HEK293 (cell line): ENCODE measurements at regions not wholly inside any gene's neighbourhood (a gene's known extent, or its start where the extent isn't known, plus 50 kb on each side); places are given as distances from the start of the nearest gene placed in this dataset.
A peak's percentile ranks its signal among the peaks of the same experiment; 100 is the strongest.

Experiments
- CTCF ChIA-PET: fragments of 350-600 bp; formaldehyde crosslinking; extraction: SDS; loops from one replicate; lab custom pipeline; 2021; ENCODE audit warnings: antibody characterized with exemption; lab: Yijun Ruan, JAX
- POLR2A ChIA-PET: fragments of 300-600 bp; formaldehyde crosslinking; extraction: SDS; loops from one replicate; lab custom pipeline; 2020; ENCODE audit warnings: antibody characterized with exemption, inconsistent platforms; lab: Yijun Ruan, JAX
- H3K27ac ChIP-seq: fragments of 200-500 bp; sonication (Bioruptor generic); 2 replicates; pipeline ENCODE4 v1.5.1; 2014; ENCODE audit warnings: low read depth, low read length, control low read depth, inconsistent platforms; ENCODE audit errors: extremely low read depth
- H3K36me3 ChIP-seq, 2 experiments: fragments of 200-500 bp in 1 of 2; sonication (Bioruptor generic) in 1 of 2; 1 replicate in 1 of 2; 2 replicates in 1 of 2; pipeline ENCODE4 v1.5.1; 2014 to 2017; ENCODE audit warnings: inconsistent platforms in 2 of 2, low read length in 2 of 2; ENCODE audit not compliant: control insufficient read depth in 2 of 2, insufficient read depth in 1 of 2
- H3K4me1 ChIP-seq: fragments of 200-500 bp; sonication (Bioruptor generic); 2 replicates; pipeline ENCODE4 v1.5.1; 2014; ENCODE audit warnings: mild to moderate bottlenecking, low read length, inconsistent platforms; ENCODE audit not compliant: control insufficient read depth, insufficient read depth
- H3K4me3 ChIP-seq: 2 replicates; pipeline ENCODE4 v1.5.1; 2011; ENCODE audit warnings: low read depth, mild to moderate bottlenecking, control low read depth, low read length, moderate library complexity
- H3K9me3 ChIP-seq: fragments of 200-500 bp; sonication (Bioruptor generic); 2 replicates; pipeline ENCODE4 v1.5.1; 2014; ENCODE audit warnings: low read depth, low read length, inconsistent platforms; ENCODE audit not compliant: control insufficient read depth, insufficient read depth
- CTCF ChIP-seq: fragments of 450-650 bp; formaldehyde crosslinking; IDR thresholded peaks from 2 replicates; pipeline ENCODE4 v1.5.1; 2016; ENCODE audit warnings: missing biosample characterization, missing genetic modification characterization
- KLF8 ChIP-seq: fragments of 450-650 bp; formaldehyde crosslinking; IDR thresholded peaks from 2 replicates; pipeline ENCODE4 v1.5.1; 2016; ENCODE audit warnings: missing biosample characterization, missing genetic modification characterization
- MYNN ChIP-seq: fragments of 450-650 bp; formaldehyde crosslinking; IDR thresholded peaks from 2 replicates; pipeline ENCODE4 v1.5.1; 2016; ENCODE audit warnings: missing biosample characterization, missing genetic modification characterization, borderline replicate concordance
- TRIM28 ChIP-seq: IDR thresholded peaks from 2 replicates; pipeline ENCODE4 v1.6.1; 2011; ENCODE audit warnings: low read length, control low read depth, borderline replicate concordance
- ZBTB11 ChIP-seq: fragments of 450-650 bp; formaldehyde crosslinking; conservative IDR thresholded peaks from 2 replicates; pipeline ENCODE4 v1.5.1; 2016; ENCODE audit warnings: low read depth, missing biosample characterization, missing genetic modification characterization
- ZNF133 ChIP-seq: fragments of 450-650 bp; formaldehyde crosslinking; IDR thresholded peaks from 2 replicates; pipeline ENCODE4 v1.5.1; 2016; ENCODE audit warnings: missing biosample characterization, missing genetic modification characterization
- ZNF146 ChIP-seq: fragments of 450-650 bp; formaldehyde crosslinking; IDR thresholded peaks from 2 replicates; pipeline ENCODE4 v1.5.1; 2016; ENCODE audit warnings: missing biosample characterization, missing genetic modification characterization
- ZNF169 ChIP-seq: fragments of 450-650 bp; formaldehyde crosslinking; IDR thresholded peaks from 2 replicates; pipeline ENCODE4 v1.5.1; 2016; ENCODE audit warnings: missing biosample characterization, missing genetic modification characterization
- ZNF2 ChIP-seq: fragments of 450-650 bp; formaldehyde crosslinking; IDR thresholded peaks from 2 replicates; pipeline ENCODE4 v1.5.1; 2016; ENCODE audit warnings: missing biosample characterization, missing genetic modification characterization
- ZNF335 ChIP-seq: fragments of 450-650 bp; formaldehyde crosslinking; conservative IDR thresholded peaks from 2 replicates; pipeline ENCODE4 v1.5.1; 2016; ENCODE audit warnings: missing biosample characterization, missing genetic modification characterization
- ZNF433 ChIP-seq: fragments of 450-650 bp; formaldehyde crosslinking; IDR thresholded peaks from 2 replicates; pipeline ENCODE4 v1.5.1; 2016; ENCODE audit warnings: missing biosample characterization, missing genetic modification characterization, low read depth
- ZNF600 ChIP-seq: fragments of 450-650 bp; formaldehyde crosslinking; IDR thresholded peaks from 2 replicates; pipeline ENCODE4 v1.5.1; 2016; ENCODE audit warnings: missing biosample characterization, missing genetic modification characterization
- ZNF621 ChIP-seq: fragments of 450-650 bp; formaldehyde crosslinking; IDR thresholded peaks from 2 replicates; pipeline ENCODE4 v1.5.1; 2017; ENCODE audit warnings: missing biosample characterization, missing genetic modification characterization
- ZNF654 ChIP-seq: fragments of 450-650 bp; formaldehyde crosslinking; IDR thresholded peaks from 2 replicates; pipeline ENCODE4 v1.5.1; 2016; ENCODE audit warnings: low read depth, missing biosample characterization, missing genetic modification characterization
- ZNF76 ChIP-seq: fragments of 450-650 bp; formaldehyde crosslinking; IDR thresholded peaks from 2 replicates; pipeline ENCODE4; 2016; ENCODE audit warnings: low read depth, missing biosample characterization, missing genetic modification characterization, borderline replicate concordance
- ZNF792 ChIP-seq: fragments of 450-650 bp; formaldehyde crosslinking; IDR thresholded peaks from 2 replicates; pipeline ENCODE4 v1.5.1; 2016; ENCODE audit warnings: missing biosample characterization, missing genetic modification characterization
- ZXDB ChIP-seq: fragments of 450-650 bp; formaldehyde crosslinking; IDR thresholded peaks from 2 replicates; pipeline ENCODE4 v1.5.1; 2016; ENCODE audit warnings: missing biosample characterization, missing genetic modification characterization

GRCh38 chr5:23139338-23140171 is 286.4 kb upstream of the CDH12 start:
- H3K36me3 ChIP-seq: no peaks in the 10 kb centered on the region
- no peaks in the 10 kb centered on the region for H3K4me1 ChIP-seq
- no peak overlapping the region for H3K4me3 ChIP-seq
- TF ChIP-seq ZNF654 (tag by site-specific recombination) (peak; percentile 33), CTCF (tag by site-specific recombination) (no peak)
- CTCF ChIA-PET: no interaction called here
- H3K27ac ChIP-seq: no peak overlapping the region
- no peaks in the 10 kb centered on the region for H3K9me3 ChIP-seq
- POLR2A ChIA-PET: no interaction called here

- no peak overlapping the region for H3K4me3 ChIP-seq
- TF ChIP-seq ZNF76: no peak
- no peak for TF ChIP-seq ZNF792 (tag by site-specific recombination)
- TF ChIP-seq, all 188 proteins: peak for 0
- Histone ChIP-seq H3K27ac (no peak overlapping the region), H3K9me3 (no peaks in the 10 kb centered on the region), H3K36me3 (no peaks in the 10 kb centered on the region), H3K4me1 (no peaks in the 10 kb centered on the region)
- ChIA-PET POLR2A (no interaction called here), CTCF (no interaction called here)
These were observed 283.8 kb upstream of the CDH12 start for GRCh38 chr5:23136958-23137357.

DNA sequence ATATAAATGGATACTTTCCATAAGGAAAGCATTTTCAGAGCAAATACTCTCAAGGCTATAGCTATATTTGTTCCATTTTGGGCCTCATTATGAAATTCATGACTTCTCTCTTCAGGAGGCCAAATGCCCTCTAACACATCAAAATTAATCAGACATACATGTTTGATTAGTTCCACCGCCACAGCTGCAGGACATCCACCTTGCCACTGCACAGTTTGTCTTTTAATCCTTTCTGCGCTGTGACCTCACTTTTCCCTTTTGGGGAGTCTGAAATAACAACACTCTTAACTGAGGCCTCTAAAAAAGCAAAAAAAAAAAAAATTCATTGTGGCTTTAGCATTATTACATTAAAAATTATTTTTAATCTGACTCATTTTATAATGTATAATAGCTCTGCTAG is 279.1 kb upstream of the CDH12 start:
- POLR2A ChIA-PET: no interaction called here
- no peaks in the 10 kb centered on the region for H3K36me3 ChIP-seq
- no peaks in the 10 kb centered on the region for H3K4me1 ChIP-seq
- H3K4me3 ChIP-seq: no peak overlapping the region
- TF ChIP-seq ZXDB (no peak), ZNF169 (tag by site-specific recombination) (no peak), MYNN (tag by site-specific recombination) (no peak), KLF8 (tag by site-specific recombination) (no peak), ZBTB11 (tag by site-specific recombination) (no peak), ZNF133 (no peak), ZNF335 (tag by site-specific recombination) (no peak)
- no peaks in the 10 kb centered on the region for H3K9me3 ChIP-seq
- no peak overlapping the region for H3K27ac ChIP-seq
- CTCF ChIA-PET: no interaction called here

- Histone ChIP-seq H3K9me3 (no peaks in the 10 kb centered on the region), H3K4me1 (no peaks in the 10 kb centered on the region), H3K36me3 (no peaks in the 10 kb centered on the region), H3K4me3 (no peak overlapping the region), H3K27ac (no peak overlapping the region)
- TF ChIP-seq TRIM28: no peak
- no peak for TF ChIP-seq ZNF621 (tag by site-specific recombination)
- TF ChIP-seq ZNF2: no peak
- no peak for TF ChIP-seq ZNF146 (tag by site-specific recombination)
- TF ChIP-seq ZNF433 (tag by site-specific recombination): no peak
- TF ChIP-seq ZNF600: no peak
- no peak for TF ChIP-seq ZNF133
- ChIA-PET CTCF (no interaction called here), POLR2A (no interaction called here)
These were observed 259.1 kb upstream of the CDH12 start for GRCh38 chr5:23112237-23112636.
